HepG2 (cell line): ENCODE measurements at regions not wholly inside any gene's neighbourhood (a gene's known extent, or its start where the extent isn't known, plus 50 kb on each side); places are given as distances from the start of the nearest gene placed in this dataset.

ENCODE experiments used
- ATAC-seq: fragments of 200-7000 bp; cut with Tn5 transposase; 3 replicates; pipeline ENCODE4 v1.9.1; 2020; ENCODE audit warnings: mild to moderate bottlenecking, moderate library complexity
- BruUV-seq: library from RNA; stranded (reverse); fragments of 400-500 nt; replicated peaks from 2 replicates; lab custom pipeline; 2021; lab: Mats Ljungman, UMichigan
- CTCF ChIA-PET: fragments of 300-600 bp; formaldehyde crosslinking; extraction: SDS; loops from one replicate; lab custom pipeline; 2021; ENCODE audit warnings: low total read pairs, inconsistent platforms, low intra/inter-chr PET ratio; lab: Yijun Ruan, JAX
- POLR2A ChIA-PET: fragments of 350-600 bp; sonication (Branson Sonifier 250); formaldehyde crosslinking; loops from one replicate; lab custom pipeline; 2020; ENCODE audit warnings: antibody characterized with exemption, inconsistent platforms; lab: Yijun Ruan, JAX
- DNase-seq: peaks from one replicate; pipeline ENCODE4 v3.0.0-alpha.2; 2015; ENCODE audit warnings: low spot score
- FAIRE-seq: peaks from 3 replicates; lab custom pipeline; 2011; peaks lifted over from hg19 to GRCh38; lab: Jason Lieb, UNC
- H2AFZ ChIP-seq: one replicate; pipeline ENCODE4 v1.6.1; 2011; ENCODE audit warnings: low read length, inconsistent platforms
- H3K27ac ChIP-seq: fragments of 300-600 bp; 3 replicates; pipeline ENCODE4 v1.8.0; 2011; ENCODE audit warnings: mixed run types, mild to moderate bottlenecking, mixed read lengths, low read length, inconsistent platforms; ENCODE audit not compliant: insufficient read depth; ENCODE audit errors: extremely low read length
- H3K27me3 ChIP-seq, 2 experiments: fragments of 200-600 bp in 1 of 2; 2 replicates in 1 of 2; 3 replicates in 1 of 2; pipeline versions ENCODE4 v1.6.0 to v1.8.0; 2011; ENCODE audit warnings: low read length in 2 of 2, mild to moderate bottlenecking in 2 of 2, moderate library complexity in 2 of 2, inconsistent platforms in 1 of 2; ENCODE audit not compliant: insufficient read depth in 2 of 2, control insufficient read depth in 1 of 2
- H3K36me3 ChIP-seq, 2 experiments: fragments of 200-600 bp in 1 of 2; replicated peaks in 1 of 2; 2 replicates in 1 of 2; 3 replicates in 1 of 2; pipeline versions ENCODE4 v1.5.1 to v1.8.0; 2011; ENCODE audit warnings: low read length in 2 of 2, inconsistent platforms in 1 of 2; ENCODE audit not compliant: insufficient read depth in 2 of 2, control insufficient read depth in 1 of 2
- H3K4me1 ChIP-seq: 2 replicates; pipeline ENCODE4 v1.5.1; 2012; ENCODE audit warnings: low read length, inconsistent platforms; ENCODE audit not compliant: insufficient read depth
- H3K4me2 ChIP-seq: 2 replicates; pipeline ENCODE4 v1.6.0; 2011; ENCODE audit warnings: low read depth, low read length, inconsistent platforms
- H3K4me3 ChIP-seq, 3 experiments: fragments of 200-600 bp in 1 of 3; sonication (generic), shearing (Covaris generic) in 1 of 3; replicated peaks in 1 of 3; 2 replicates each; pipeline ENCODE4 v1.5.1; 2011 to 2016; ENCODE audit warnings: low read length in 3 of 3, inconsistent platforms in 2 of 3, low read depth in 2 of 3, mild to moderate bottlenecking in 2 of 3, control low read depth in 1 of 3, mixed read lengths in 1 of 3; ENCODE audit not compliant: insufficient read depth in 1 of 3
- H3K79me2 ChIP-seq: one replicate; pipeline ENCODE4 v1.6.1; 2011; ENCODE audit warnings: low read length, inconsistent platforms; ENCODE audit not compliant: insufficient read depth
- H3K9ac ChIP-seq: 2 replicates; pipeline ENCODE4 v1.6.0; 2011; ENCODE audit warnings: mild to moderate bottlenecking, low read depth, low read length, inconsistent platforms; ENCODE audit not compliant: insufficient read depth
- H3K9me3 ChIP-seq: 2 replicates; pipeline ENCODE4 v1.5.1; 2012; ENCODE audit warnings: mild to moderate bottlenecking, low read length
- H4K20me1 ChIP-seq: 2 replicates; pipeline ENCODE4 v1.6.0; 2011; ENCODE audit warnings: inconsistent platforms, mild to moderate bottlenecking, low read length, moderate library complexity; ENCODE audit not compliant: insufficient read depth
- ARNT ChIP-seq: fragments of 450-650 bp; IDR thresholded peaks from 2 replicates; pipeline ENCODE4 v1.6.1; 2017
- BRCA1 ChIP-seq: sonication (generic); formaldehyde crosslinking; IDR thresholded peaks from 2 replicates; pipeline ENCODE4 v1.4.0; 2020; ENCODE audit warnings: missing genetic modification reagents
- CENPBD1 ChIP-seq: sonication (generic); formaldehyde crosslinking; IDR thresholded peaks from 2 replicates; pipeline ENCODE4 v1.8.0; 2022; ENCODE audit warnings: missing genetic modification reagents, low read depth, mild to moderate bottlenecking, borderline replicate concordance
- MAX ChIP-seq: IDR thresholded peaks from 2 replicates; pipeline ENCODE4 v1.6.1; 2012; ENCODE audit warnings: inconsistent platforms
- MXD3 ChIP-seq: IDR thresholded peaks from 2 replicates; pipeline ENCODE4 v1.6.1; 2016; ENCODE audit warnings: mild to moderate bottlenecking, missing biosample characterization, missing genetic modification reagents
- NCOA5 ChIP-seq: sonication (generic); formaldehyde crosslinking; IDR thresholded peaks from 2 replicates; pipeline ENCODE4 v1.4.0; 2020; ENCODE audit warnings: missing genetic modification reagents
- PLRG1 ChIP-seq: fragments of 450-650 bp; conservative IDR thresholded peaks from 2 replicates; pipeline ENCODE4 v1.6.1; 2016
- SMC3 ChIP-seq: IDR thresholded peaks from 2 replicates; pipeline ENCODE4 v1.6.1; 2011; ENCODE audit warnings: low read length, improper control_type of control experiment
- SYNCRIP ChIP-seq: fragments of 200-400 bp; formaldehyde crosslinking; IDR thresholded peaks from 2 replicates; pipeline ENCODE4 v1.6.1; 2018; ENCODE audit warnings: mild to moderate bottlenecking, low read depth, low read length; ENCODE audit not compliant: insufficient read depth
- TAF15 ChIP-seq: fragments of 200-400 bp; formaldehyde crosslinking; IDR thresholded peaks from one replicate; pipeline ENCODE4 v1.6.1; 2018; ENCODE audit warnings: mild to moderate bottlenecking, low read depth, low read length; ENCODE audit not compliant: poor library complexity, severe bottlenecking
- TRIM24 ChIP-seq: sonication (generic); formaldehyde crosslinking; IDR thresholded peaks from 2 replicates; pipeline ENCODE4 v1.8.0; 2022; ENCODE audit warnings: mild to moderate bottlenecking, missing genetic modification reagents
- ZFY ChIP-seq: sonication (generic); formaldehyde crosslinking; IDR thresholded peaks from 2 replicates; pipeline ENCODE4 v1.4.0; 2020; ENCODE audit warnings: missing genetic modification reagents
- ZMYM2 ChIP-seq: sonication (generic); formaldehyde crosslinking; IDR thresholded peaks from 2 replicates; pipeline ENCODE4 v1.8.0; 2022; ENCODE audit warnings: mild to moderate bottlenecking, missing genetic modification reagents
- ZNF274 ChIP-seq: sonication (generic); formaldehyde crosslinking; IDR thresholded peaks from 2 replicates; pipeline ENCODE4 v1.5.1; 2020; ENCODE audit warnings: mild to moderate bottlenecking, missing genetic modification reagents
- ZNF280D ChIP-seq: sonication (generic); formaldehyde crosslinking; IDR thresholded peaks from 2 replicates; pipeline ENCODE4 v1.5.1; 2020; ENCODE audit warnings: mild to moderate bottlenecking, missing genetic modification reagents
- ZNF577 ChIP-seq: sonication (generic); formaldehyde crosslinking; IDR thresholded peaks from 2 replicates; pipeline ENCODE4 v1.4.0; 2020; ENCODE audit warnings: mild to moderate bottlenecking, low read depth, missing genetic modification reagents, borderline replicate concordance
- ZNF589 ChIP-seq: sonication (generic); formaldehyde crosslinking; conservative IDR thresholded peaks from 2 replicates; pipeline ENCODE4 v1.8.0; 2022; ENCODE audit warnings: mild to moderate bottlenecking, moderate library complexity, missing genetic modification reagents
- ZNF597 ChIP-seq: sonication (generic); formaldehyde crosslinking; IDR thresholded peaks from 2 replicates; pipeline ENCODE4 v1.5.0; 2020; ENCODE audit warnings: missing genetic modification reagents
- ZNF768 ChIP-seq: sonication (generic); formaldehyde crosslinking; IDR thresholded peaks from 2 replicates; pipeline ENCODE4 v1.4.0; 2020; ENCODE audit warnings: missing genetic modification reagents
- WGBS: methylation state at CpG from one replicate; pipeline ENCODE4 v1.1.6; 2017; ENCODE audit warnings: low lambda C conversion rate; 5-methylcytosine and 5-hydroxymethylcytosine counted together
- in situ Hi-C: cut with HindIII; loops from 2 replicates; pipeline ENCODE4 v1.10.0; 2017; ENCODE audit warnings: low pct_unique_long_range_greater_than_20kb; ENCODE audit not compliant: extremely low pct_ligation_motif_present
- intact Hi-C: fragments of 100-400 bp; cut with micrococcal nuclease; formaldehyde crosslinking; loops from one replicate; pipeline ENCODE4 v1.10.0; 2022; ENCODE audit not compliant: unreplicated experiment

- 49% methylated on average over 9 of the region's 9 CpGs for WGBS
- Histone ChIP-seq H2AFZ (no peak overlapping the region), H3K9me3 (no peaks in the 10 kb centered on the region), H3K27ac (no peak overlapping the region), H3K9ac (no peak overlapping the region), H4K20me1 (no peaks in the 10 kb centered on the region), H3K4me1 (no peaks in the 10 kb centered on the region), H3K4me3 (no peak overlapping the region), H3K36me3 (no peaks in the 10 kb centered on the region), H3K4me2 (no peak overlapping the region), H3K79me2 (no peaks in the 10 kb centered on the region), H3K27me3 (no peaks in the 10 kb centered on the region)
- in situ Hi-C loops = no loop called here
- no TSS peak for BruUV-seq
- DNase-seq (no peak), ATAC-seq (no peak), FAIRE-seq (no peak)
- intact Hi-C loops = no loop called here
- ChIA-PET POLR2A (no interaction called here), CTCF (no interaction called here)
- TF ChIP-seq ZMYM2 (CRISPR knock-in tag) (no peak), SMC3 (no peak), ARNT (no peak), NCOA5 (CRISPR knock-in tag) (no peak), SYNCRIP (no peak), ZNF577 (no peak), TRIM24 (CRISPR knock-in tag) (no peak), ZNF274 (CRISPR knock-in tag) (no peak), MXD3 (CRISPR knock-in tag) (no peak), ZFY (no peak), TAF15 (no peak), ZNF768 (no peak), ZNF589 (no peak), CENPBD1 (no peak), MAX (no peak), BRCA1 (CRISPR knock-in tag) (no peak), PLRG1 (no peak), ZNF280D (CRISPR knock-in tag) (no peak), ZNF597 (CRISPR knock-in tag) (no peak)
These were observed 75.2 kb upstream of the MIR17HG start for GRCh38 chr13:91272235-91272777.
